HepG2 (cell line): ENCODE measurements at regions not wholly inside any gene's neighbourhood (a gene's known extent, or its start where the extent isn't known, plus 50 kb on each side); places are given as distances from the start of the nearest gene placed in this dataset.

Experiments used
- ATAC-seq: fragments of 200-7000 bp; cut with Tn5 transposase; 3 replicates; pipeline ENCODE4 v1.9.1; 2020; ENCODE audit warnings: mild to moderate bottlenecking, moderate library complexity
- BruUV-seq: library from RNA; stranded (reverse); fragments of 400-500 nt; replicated peaks from 2 replicates; lab custom pipeline; 2021; lab: Mats Ljungman, UMichigan
- CTCF ChIA-PET: fragments of 300-600 bp; formaldehyde crosslinking; extraction: SDS; loops from one replicate; lab custom pipeline; 2021; ENCODE audit warnings: low total read pairs, inconsistent platforms, low intra/inter-chr PET ratio; lab: Yijun Ruan, JAX
- POLR2A ChIA-PET: fragments of 350-600 bp; sonication (Branson Sonifier 250); formaldehyde crosslinking; loops from one replicate; lab custom pipeline; 2020; ENCODE audit warnings: antibody characterized with exemption, inconsistent platforms; lab: Yijun Ruan, JAX
- DNase-seq: peaks from one replicate; pipeline ENCODE4 v3.0.0-alpha.2; 2015; ENCODE audit warnings: low spot score
- FAIRE-seq: peaks from 3 replicates; lab custom pipeline; 2011; peaks lifted over from hg19 to GRCh38; lab: Jason Lieb, UNC
- H2AFZ ChIP-seq: one replicate; pipeline ENCODE4 v1.6.1; 2011; ENCODE audit warnings: low read length, inconsistent platforms
- H3K27ac ChIP-seq: fragments of 300-600 bp; 3 replicates; pipeline ENCODE4 v1.8.0; 2011; ENCODE audit warnings: mixed run types, mild to moderate bottlenecking, mixed read lengths, low read length, inconsistent platforms; ENCODE audit not compliant: insufficient read depth; ENCODE audit errors: extremely low read length
- H3K27me3 ChIP-seq, 2 experiments: fragments of 200-600 bp in 1 of 2; 2 replicates in 1 of 2; 3 replicates in 1 of 2; pipeline versions ENCODE4 v1.6.0 to v1.8.0; 2011; ENCODE audit warnings: low read length in 2 of 2, mild to moderate bottlenecking in 2 of 2, moderate library complexity in 2 of 2, inconsistent platforms in 1 of 2; ENCODE audit not compliant: insufficient read depth in 2 of 2, control insufficient read depth in 1 of 2
- H3K36me3 ChIP-seq, 2 experiments: fragments of 200-600 bp in 1 of 2; replicated peaks in 1 of 2; 2 replicates in 1 of 2; 3 replicates in 1 of 2; pipeline versions ENCODE4 v1.5.1 to v1.8.0; 2011; ENCODE audit warnings: low read length in 2 of 2, inconsistent platforms in 1 of 2; ENCODE audit not compliant: insufficient read depth in 2 of 2, control insufficient read depth in 1 of 2
- H3K4me1 ChIP-seq: 2 replicates; pipeline ENCODE4 v1.5.1; 2012; ENCODE audit warnings: low read length, inconsistent platforms; ENCODE audit not compliant: insufficient read depth
- H3K4me2 ChIP-seq: 2 replicates; pipeline ENCODE4 v1.6.0; 2011; ENCODE audit warnings: low read depth, low read length, inconsistent platforms
- H3K4me3 ChIP-seq, 3 experiments: fragments of 200-600 bp in 1 of 3; sonication (generic), shearing (Covaris generic) in 1 of 3; replicated peaks in 1 of 3; 2 replicates each; pipeline ENCODE4 v1.5.1; 2011 to 2016; ENCODE audit warnings: low read length in 3 of 3, inconsistent platforms in 2 of 3, low read depth in 2 of 3, mild to moderate bottlenecking in 2 of 3, control low read depth in 1 of 3, mixed read lengths in 1 of 3; ENCODE audit not compliant: insufficient read depth in 1 of 3
- H3K79me2 ChIP-seq: one replicate; pipeline ENCODE4 v1.6.1; 2011; ENCODE audit warnings: low read length, inconsistent platforms; ENCODE audit not compliant: insufficient read depth
- H3K9ac ChIP-seq: 2 replicates; pipeline ENCODE4 v1.6.0; 2011; ENCODE audit warnings: mild to moderate bottlenecking, low read depth, low read length, inconsistent platforms; ENCODE audit not compliant: insufficient read depth
- H3K9me3 ChIP-seq: 2 replicates; pipeline ENCODE4 v1.5.1; 2012; ENCODE audit warnings: mild to moderate bottlenecking, low read length
- H4K20me1 ChIP-seq: 2 replicates; pipeline ENCODE4 v1.6.0; 2011; ENCODE audit warnings: inconsistent platforms, mild to moderate bottlenecking, low read length, moderate library complexity; ENCODE audit not compliant: insufficient read depth
- CENPX ChIP-seq: sonication (generic); formaldehyde crosslinking; IDR thresholded peaks from 2 replicates; pipeline ENCODE4 v1.9.0; 2021; ENCODE audit warnings: mild to moderate bottlenecking, missing genetic modification reagents, moderate library complexity
- GMEB2 ChIP-seq: IDR thresholded peaks from 2 replicates; pipeline ENCODE4 v1.6.1; 2016; ENCODE audit warnings: missing biosample characterization, missing genetic modification reagents, low read depth
- HOMEZ ChIP-seq: IDR thresholded peaks from 2 replicates; pipeline ENCODE4 v1.6.1; 2016; ENCODE audit warnings: low read depth
- NFAT5 ChIP-seq: sonication (generic); formaldehyde crosslinking; IDR thresholded peaks from 2 replicates; pipeline ENCODE4 v1.4.0; 2020; ENCODE audit warnings: missing genetic modification reagents
- NFE2L2 ChIP-seq: fragments of 150-350 bp; IDR thresholded peaks from 2 replicates; pipeline ENCODE4 v1.6.1; 2014; ENCODE audit warnings: low read length
- RFXAP ChIP-seq: sonication (generic); formaldehyde crosslinking; IDR thresholded peaks from 2 replicates; pipeline ENCODE4 v1.4.0; 2020; ENCODE audit warnings: missing genetic modification reagents, borderline replicate concordance
- SMAD1 ChIP-seq: sonication (generic); formaldehyde crosslinking; IDR thresholded peaks from 2 replicates; pipeline ENCODE4 v1.4.0; 2020; ENCODE audit warnings: missing genetic modification reagents, low read depth, mild to moderate bottlenecking, borderline replicate concordance
- SRSF1 ChIP-seq: fragments of 200-400 bp; formaldehyde crosslinking; optimal IDR thresholded peaks from 2 replicates; pipeline ENCODE3; 2017; ENCODE audit warnings: mild to moderate bottlenecking, low read depth, low read length, moderate library complexity
- TMF1 ChIP-seq: sonication (generic); formaldehyde crosslinking; IDR thresholded peaks from 2 replicates; pipeline ENCODE4 v1.8.1; 2022; ENCODE audit warnings: low read depth, missing genetic modification reagents
- ZFP91 ChIP-seq: sonication (generic); formaldehyde crosslinking; IDR thresholded peaks from 2 replicates; pipeline ENCODE4 v1.9.0; 2022; ENCODE audit warnings: missing genetic modification reagents, mild to moderate bottlenecking, borderline replicate concordance
- ZNF704 ChIP-seq: sonication (generic); formaldehyde crosslinking; IDR thresholded peaks from 2 replicates; pipeline ENCODE4 v1.8.1; 2023; ENCODE audit warnings: mild to moderate bottlenecking, inconsistent platforms, moderate library complexity, missing genetic modification reagents, borderline replicate concordance
- ZNF747 ChIP-seq: sonication (generic); formaldehyde crosslinking; IDR thresholded peaks from 2 replicates; pipeline ENCODE4 v1.8.1; 2023; ENCODE audit warnings: missing genetic modification reagents, mild to moderate bottlenecking, borderline replicate concordance
- WGBS: methylation state at CpG from one replicate; pipeline ENCODE4 v1.1.6; 2017; ENCODE audit warnings: low lambda C conversion rate; 5-methylcytosine and 5-hydroxymethylcytosine counted together
- in situ Hi-C: cut with HindIII; loops from 2 replicates; pipeline ENCODE4 v1.10.0; 2017; ENCODE audit warnings: low pct_unique_long_range_greater_than_20kb; ENCODE audit not compliant: extremely low pct_ligation_motif_present
- intact Hi-C: fragments of 100-400 bp; cut with micrococcal nuclease; formaldehyde crosslinking; loops from one replicate; pipeline ENCODE4 v1.10.0; 2022; ENCODE audit not compliant: unreplicated experiment

- TF ChIP-seq NFAT5 (CRISPR knock-in tag) (no peak), ZNF747 (CRISPR knock-in tag) (no peak), CENPX (CRISPR knock-in tag) (no peak)
Measured at GRCh38 chr4:14716691-14717090, 285.6 kb upstream of the CPEB2 start (continued).

- no TSS peak for BruUV-seq
- Histone ChIP-seq H3K27me3 (no peaks in the 10 kb centered on the region), H3K36me3 (no peaks in the 10 kb centered on the region), H3K9ac (no peak overlapping the region), H2AFZ (no peak overlapping the region), H3K27ac (no peak overlapping the region), H3K4me2 (no peak overlapping the region), H3K4me3 (no peak overlapping the region), H3K79me2 (no peaks in the 10 kb centered on the region), H3K4me1 (no peaks in the 10 kb centered on the region), H3K9me3 (peaks cover 8% of the 10 kb centered on the region; the same call in 1 of the 2 replicates), H4K20me1 (no peaks in the 10 kb centered on the region)
- 5% methylated on average over 3 of the region's 3 CpGs for WGBS
- DNase-seq = no peak
- intact Hi-C loops (no loop called here), in situ Hi-C loops (no loop called here)
- POLR2A ChIA-PET = no interaction called here
- CTCF ChIA-PET = no interaction called here
- no peak for ATAC-seq
- no peak for FAIRE-seq
- TF ChIP-seq HOMEZ (no peak), ZFP91 (CRISPR knock-in tag) (no peak), SMAD1 (no peak), GMEB2 (no peak), NFE2L2 (no peak), SRSF1 (no peak), RFXAP (CRISPR knock-in tag) (no peak), ZNF704 (CRISPR knock-in tag) (no peak), TMF1 (CRISPR knock-in tag) (no peak)
Measured at GRCh38 chr4:14719053-14719452, 283.2 kb upstream of the CPEB2 start.
